MCF 10A (cell line): ENCODE measurements at regions not wholly inside any gene's neighbourhood (a gene's known extent, or its start where the extent isn't known, plus 50 kb on each side); places are given as distances from the start of the nearest gene placed in this dataset.

Experiments used
- BruUV-seq: library from RNA; stranded (reverse); fragments of 400-500 nt; replicated peaks from 2 replicates; lab custom pipeline; 2021; lab: Mats Ljungman, UMichigan
- CTCF ChIA-PET: fragments of 300-600 bp; sonication (Branson Sonifier 250); formaldehyde crosslinking; extraction: SDS; loops from one replicate; lab custom pipeline; 2021; ENCODE audit warnings: antibody characterized with exemption, inconsistent platforms; lab: Yijun Ruan, JAX
- POLR2A ChIA-PET: fragments of 300-600, 350-650 bp; sonication (Branson Sonifier 250); formaldehyde crosslinking; extraction: SDS; loops from one replicate; lab custom pipeline; 2020; ENCODE audit warnings: antibody characterized with exemption, inconsistent platforms; lab: Yijun Ruan, JAX
- DNase-seq: peaks from one replicate; pipeline ENCODE4 v3.0.0-alpha.2; 2018; ENCODE audit not compliant: unreplicated experiment
- H3K27ac Mint-ChIP-seq: one replicate; pipeline ENCODE4 v1.8.0; 2022; ENCODE audit warnings: mild to moderate bottlenecking, low read depth, mixed read lengths; ENCODE audit not compliant: unreplicated experiment
- H3K27me3 Mint-ChIP-seq: one replicate; pipeline ENCODE4 v1.8.0; 2022; ENCODE audit warnings: mixed read lengths; ENCODE audit not compliant: insufficient read depth, unreplicated experiment
- H3K36me3 Mint-ChIP-seq: one replicate; pipeline ENCODE4 v1.8.0; 2022; ENCODE audit warnings: mild to moderate bottlenecking, moderate library complexity, mixed read lengths; ENCODE audit not compliant: insufficient read depth, unreplicated experiment
- H3K4me1 Mint-ChIP-seq: one replicate; pipeline ENCODE4 v1.8.0; 2022; ENCODE audit warnings: mixed read lengths; ENCODE audit not compliant: insufficient read depth, unreplicated experiment
- H3K4me3 Mint-ChIP-seq: one replicate; pipeline ENCODE4 v1.8.0; 2022; ENCODE audit warnings: mild to moderate bottlenecking, moderate library complexity, mixed read lengths; ENCODE audit not compliant: unreplicated experiment
- H3K9me3 Mint-ChIP-seq: one replicate; pipeline ENCODE4 v1.8.0; 2022; ENCODE audit warnings: mixed read lengths; ENCODE audit not compliant: unreplicated experiment
- CTCF ChIP-seq: fragments of 200-600 bp; IDR thresholded peaks from one replicate; pipeline ENCODE4 v1.8.0; 2022; ENCODE audit warnings: antibody characterized with exemption, mild to moderate bottlenecking; ENCODE audit not compliant: unreplicated experiment
- intact Hi-C: fragments of 100-400 bp; cut with micrococcal nuclease; formaldehyde crosslinking; loops from 2 replicates; pipeline ENCODE4 v1.14.1; 2022

- CTCF ChIA-PET: no interaction called here
- Mint-ChIP-seq H3K9me3 (peaks cover 48% of the 10 kb centered on the region), H3K27ac (no peak overlapping the region), H3K36me3 (no peaks in the 10 kb centered on the region), H3K4me1 (no peaks in the 10 kb centered on the region), H3K27me3 (no peaks in the 10 kb centered on the region), H3K4me3 (no peak overlapping the region)
- TF ChIP-seq CTCF: no peak
- intact Hi-C loops: no loop called here
- DNase-seq: no peak
- POLR2A ChIA-PET: no interaction called here
- no TSS peak for BruUV-seq
These were observed 126.5 kb upstream of the NTF3 start for GRCh38 chr12:5305425-5305824.

- no peak for DNase-seq
- intact Hi-C loops: no loop called here
- no peaks in the 10 kb centered on the region for H3K36me3 Mint-ChIP-seq
- BruUV-seq: no TSS peak
- no peak overlapping the region for H3K27ac Mint-ChIP-seq
- no peak for TF ChIP-seq CTCF
- no peaks in the 10 kb centered on the region for H3K27me3 Mint-ChIP-seq
- H3K4me1 Mint-ChIP-seq: no peaks in the 10 kb centered on the region
- POLR2A ChIA-PET: no interaction called here
- peaks cover 48% of the 10 kb centered on the region for H3K9me3 Mint-ChIP-seq
- no peak overlapping the region for H3K4me3 Mint-ChIP-seq
- CTCF ChIA-PET: no interaction called here
These were observed 125.9 kb upstream of the NTF3 start for GRCh38 chr12:5305886-5306545.

- H3K4me1 Mint-ChIP-seq: no peaks in the 10 kb centered on the region
- no peak for TF ChIP-seq CTCF
- BruUV-seq: no TSS peak
- H3K4me3 Mint-ChIP-seq: no peak overlapping the region
- DNase-seq: no peak
- intact Hi-C loops: no loop called here
- H3K9me3 Mint-ChIP-seq: peaks cover 51% of the 10 kb centered on the region
- no peaks in the 10 kb centered on the region for H3K36me3 Mint-ChIP-seq
- no peaks in the 10 kb centered on the region for H3K27me3 Mint-ChIP-seq
- H3K27ac Mint-ChIP-seq: no peak overlapping the region
- POLR2A ChIA-PET: no interaction called here
- CTCF ChIA-PET: no interaction called here
These were observed 124.8 kb upstream of the NTF3 start for GRCh38 chr12:5307065-5307464.

GRCh38 chr12:5308216-5308615 is 123.7 kb upstream of the NTF3 start:
- no peak for TF ChIP-seq CTCF
- Mint-ChIP-seq H3K4me3 (no peak overlapping the region), H3K36me3 (no peaks in the 10 kb centered on the region), H3K9me3 (peaks cover 42% of the 10 kb centered on the region), H3K27ac (no peak overlapping the region), H3K27me3 (no peaks in the 10 kb centered on the region), H3K4me1 (no peaks in the 10 kb centered on the region)
- POLR2A ChIA-PET: no interaction called here
- no peak for DNase-seq
- BruUV-seq: no TSS peak
- CTCF ChIA-PET: no interaction called here
- intact Hi-C loops: no loop called here
